Esophagus mucosa (tissue), 1 donor: ENCODE measurements at regions not wholly inside any gene's neighbourhood (a gene's known extent, or its start where the extent isn't known, plus 50 kb on each side); places are given as distances from the start of the nearest gene placed in this dataset.

Experiments used
- ATAC-seq: fragments of 200-7000 bp; cut with Tn5 transposase; one replicate; pipeline ENCODE4 v1.9.1; 2020
- donor health status: DM: yes; HTN: yes; CAD: no.

DNA sequence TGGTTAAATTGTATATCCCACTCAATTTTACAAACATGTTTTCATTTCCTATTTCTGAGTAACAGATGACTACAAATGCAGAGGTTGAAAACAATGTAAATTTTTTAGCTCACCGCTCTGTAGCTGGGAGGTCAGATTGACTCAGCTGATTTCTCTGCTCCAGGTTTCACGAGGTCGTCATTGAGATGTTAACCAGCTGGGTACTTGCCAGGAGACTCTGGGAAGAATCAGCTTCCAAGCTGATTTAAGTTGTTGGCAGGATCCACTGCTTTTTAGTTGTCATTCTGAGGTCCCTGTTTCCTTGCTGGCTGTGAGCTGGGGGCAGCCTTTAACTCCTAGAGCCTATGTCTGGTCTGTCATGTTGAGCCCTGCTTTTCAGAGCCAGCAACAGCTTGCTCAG lies 864.3 kb upstream of the AGA start:
- ATAC-seq = no peak

DNA sequence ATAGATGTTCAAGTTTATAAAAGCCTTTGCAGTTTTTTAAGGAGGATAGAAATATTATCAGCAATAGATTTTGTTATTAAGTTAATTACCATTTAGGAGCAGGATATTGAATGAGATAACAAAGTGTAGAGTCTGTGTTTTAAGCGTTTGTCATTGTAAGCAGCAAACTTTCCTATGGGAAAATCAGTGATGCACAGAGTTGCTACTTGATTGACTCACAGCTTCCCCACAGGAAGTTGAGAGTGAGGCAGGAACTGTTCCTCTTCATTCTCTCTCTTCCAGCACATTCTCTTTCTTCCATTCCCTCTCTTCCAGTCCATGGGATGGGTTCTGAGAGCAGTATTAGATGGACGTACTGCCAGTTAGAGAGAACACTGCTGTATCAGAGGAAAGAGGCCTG lies 867.7 kb upstream of the AGA start:
- ATAC-seq = no peak

DNA sequence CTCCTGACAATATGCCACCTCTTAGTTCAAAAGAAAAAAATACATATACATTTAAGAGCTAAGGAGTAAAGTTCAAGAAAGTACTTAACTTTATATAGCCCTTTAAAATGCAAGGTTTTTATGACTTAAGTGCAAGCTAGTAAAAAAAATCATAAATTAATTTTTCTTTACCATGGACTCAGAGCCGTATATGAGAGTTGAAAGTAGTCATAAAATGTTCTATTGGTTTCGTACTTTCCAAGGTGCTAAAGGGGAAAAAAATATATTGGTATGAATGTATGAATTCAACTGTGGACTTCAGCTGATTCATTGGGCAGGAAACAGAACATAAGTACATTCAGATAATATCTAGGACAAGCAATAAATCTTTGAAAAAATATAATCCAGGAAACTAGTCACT lies 869.8 kb upstream of the AGA start:
- ATAC-seq = no peak

DNA sequence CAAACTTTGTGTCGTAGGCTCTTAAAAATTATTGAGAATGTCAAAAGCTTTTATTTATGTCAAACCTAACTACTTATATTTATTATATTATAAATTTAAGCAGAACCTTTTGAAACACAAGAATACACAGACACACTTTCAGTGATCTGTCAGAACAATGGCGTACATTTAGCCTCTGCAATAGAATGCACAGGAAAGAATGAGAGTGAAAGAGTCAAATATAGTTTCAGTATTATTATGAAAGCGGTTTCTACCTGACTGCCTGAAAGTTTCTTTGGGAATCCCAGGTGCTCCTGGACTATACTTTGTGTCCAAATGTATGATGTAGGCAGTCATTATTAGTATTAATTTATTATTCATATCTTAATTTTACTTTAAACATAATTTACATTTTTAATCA lies 872.0 kb upstream of the AGA start:
- ATAC-seq = no peak

DNA sequence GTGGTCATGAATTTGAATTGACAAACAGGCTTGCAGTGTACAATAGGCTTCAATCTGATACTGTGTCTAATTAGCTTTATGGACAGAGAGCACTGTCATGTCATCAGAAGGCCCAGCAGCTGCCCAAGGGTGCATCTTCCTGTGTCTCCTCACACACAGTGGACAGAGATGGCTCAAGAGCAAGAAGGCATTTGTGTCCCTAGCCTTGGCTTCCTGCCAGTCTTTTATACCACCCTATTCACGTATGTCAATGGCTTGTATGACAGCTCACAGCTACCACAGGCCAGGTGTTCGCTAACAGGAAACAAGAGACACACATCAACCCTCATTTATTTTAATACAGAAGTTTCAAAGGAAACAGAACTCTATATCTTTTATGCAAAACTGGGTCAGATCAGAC lies 874.0 kb upstream of the AGA start:
- no peak for ATAC-seq

DNA sequence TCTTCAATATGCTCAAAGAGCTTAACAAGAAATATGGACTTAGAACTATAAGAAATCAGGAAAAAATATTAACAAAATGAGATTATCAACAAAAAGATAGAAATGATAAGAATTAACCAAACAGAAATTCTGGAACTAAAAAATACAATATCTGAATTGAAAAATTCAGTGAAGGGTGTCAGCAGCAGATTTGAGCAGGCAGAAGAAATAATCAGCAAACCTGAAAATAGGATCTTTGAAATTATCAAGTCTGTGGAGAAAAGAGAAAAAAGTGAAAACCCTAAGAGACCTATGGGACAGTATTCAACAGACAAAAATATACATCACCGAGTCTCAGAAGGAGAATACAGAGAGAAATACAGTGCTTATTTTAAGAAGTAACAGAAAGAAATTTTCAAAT lies 877.8 kb upstream of the AGA start:
- no peak for ATAC-seq

DNA sequence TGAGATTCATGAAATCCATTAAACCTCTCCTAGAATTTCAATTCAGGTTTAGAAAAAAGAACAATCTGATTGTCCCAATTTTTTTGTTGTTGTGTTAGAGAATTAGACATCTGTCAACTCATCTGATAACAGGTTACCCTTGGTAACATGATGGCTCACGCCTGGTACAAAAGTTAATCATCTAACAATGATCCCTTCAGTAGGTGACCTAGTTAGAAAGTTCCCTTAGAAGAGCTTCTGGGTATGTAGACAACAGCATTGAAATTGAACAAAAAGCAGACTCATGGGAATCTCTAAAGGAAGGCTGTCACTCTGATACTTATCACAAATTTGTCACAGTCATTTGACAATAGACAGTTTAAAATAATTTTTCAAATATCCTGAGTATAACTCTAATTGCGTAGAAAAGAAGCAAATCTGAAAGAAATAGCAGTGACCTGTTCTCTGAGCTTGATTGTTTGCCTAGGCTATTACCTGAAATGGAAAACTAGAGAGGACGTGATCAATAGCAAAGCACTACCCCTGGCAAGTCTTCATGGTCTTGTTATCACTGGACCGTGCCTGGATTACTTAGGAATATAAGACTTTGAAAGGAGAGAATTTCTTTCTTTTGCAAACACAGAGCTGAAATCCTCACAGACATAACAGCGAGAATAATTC lies 880.4 kb upstream of the AGA start:
- ATAC-seq = no peak

DNA sequence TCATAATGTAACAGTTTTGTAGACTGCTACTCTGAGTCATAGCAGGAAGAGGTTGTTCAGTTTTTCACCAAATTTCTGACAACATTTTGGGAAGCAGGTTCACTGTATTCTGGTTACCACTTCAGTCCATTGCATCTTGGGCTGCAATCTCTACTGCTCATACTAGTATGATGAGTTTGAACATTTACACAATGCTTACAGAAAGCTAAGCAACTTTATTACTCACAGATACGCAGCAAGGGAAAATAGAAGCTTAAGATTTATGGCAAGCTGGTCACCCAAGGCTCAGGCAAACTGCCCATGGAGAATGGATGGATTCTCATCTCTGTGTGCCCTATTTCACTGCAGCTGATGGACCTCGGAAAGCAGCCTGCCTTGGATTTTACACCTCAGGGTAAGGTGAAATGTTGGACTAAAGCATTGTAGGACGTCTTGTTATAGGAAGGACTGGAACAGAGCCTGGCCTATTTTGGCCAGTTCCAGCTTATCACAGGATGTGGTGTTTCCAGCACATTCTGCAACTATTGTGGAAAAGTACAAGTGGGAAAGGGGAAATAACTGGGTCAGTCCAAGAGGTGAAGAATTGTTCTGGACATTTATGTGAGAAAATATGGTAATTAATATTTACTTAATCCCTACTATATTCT lies 887.1 kb upstream of the AGA start:
- ATAC-seq = no peak

DNA sequence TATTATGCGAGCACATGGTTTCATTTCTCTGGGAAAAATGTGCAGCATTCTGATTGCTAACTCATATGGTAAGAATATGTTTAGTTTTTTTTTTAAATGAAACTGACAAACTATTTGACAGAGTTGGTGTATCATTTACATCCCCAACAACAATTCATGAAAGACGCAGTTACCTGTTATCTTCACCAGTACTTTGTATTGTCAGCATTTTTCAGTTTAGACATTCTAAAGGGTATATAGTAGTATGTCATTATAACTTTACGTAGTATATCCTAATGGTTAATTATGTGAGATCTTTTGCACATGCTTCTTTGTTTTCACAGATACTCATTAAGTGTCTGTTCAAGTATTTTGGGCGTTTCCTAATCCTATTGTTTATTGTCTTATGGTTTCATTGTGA lies 891.1 kb upstream of the AGA start:
- no peak for ATAC-seq

DNA sequence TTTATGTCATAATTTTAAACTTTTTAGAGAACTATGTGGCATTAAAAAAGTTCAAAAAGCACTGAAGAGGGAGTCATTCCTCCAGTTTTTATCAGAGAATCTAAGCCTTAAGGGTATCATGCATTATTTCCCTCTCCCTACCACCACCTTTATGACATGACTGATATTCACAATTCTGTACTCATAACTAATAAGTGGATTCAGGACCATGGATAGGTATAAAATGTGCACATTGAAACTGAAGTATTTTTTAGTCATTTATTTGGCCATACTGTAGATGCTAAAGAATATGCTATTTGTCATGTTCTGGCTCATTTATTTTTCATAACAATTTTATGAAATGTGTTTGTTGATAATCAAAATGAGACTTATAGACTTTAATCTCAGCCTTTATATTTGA lies 897.5 kb upstream of the AGA start:
- no peak for ATAC-seq

DNA sequence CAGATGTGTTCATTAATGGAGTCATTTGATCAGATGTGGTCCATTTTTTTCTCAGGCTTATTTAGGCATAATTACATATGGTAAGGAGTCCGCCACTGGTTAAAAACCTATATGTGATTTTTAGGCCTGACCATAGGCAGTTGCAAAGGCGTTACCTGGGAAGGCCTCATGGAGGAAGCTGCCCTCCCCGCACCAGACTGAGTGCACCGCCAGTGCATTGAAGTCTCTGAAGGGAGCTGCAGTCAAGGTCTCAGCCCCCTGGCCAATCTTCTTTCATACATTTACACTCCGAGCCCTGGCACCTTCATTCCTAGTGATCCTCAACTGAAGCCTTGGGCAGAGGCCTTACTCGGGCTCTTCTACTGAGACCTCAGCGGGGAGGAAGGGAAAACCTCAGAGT lies 898.2 kb upstream of the AGA start:
- ATAC-seq = no peak

DNA sequence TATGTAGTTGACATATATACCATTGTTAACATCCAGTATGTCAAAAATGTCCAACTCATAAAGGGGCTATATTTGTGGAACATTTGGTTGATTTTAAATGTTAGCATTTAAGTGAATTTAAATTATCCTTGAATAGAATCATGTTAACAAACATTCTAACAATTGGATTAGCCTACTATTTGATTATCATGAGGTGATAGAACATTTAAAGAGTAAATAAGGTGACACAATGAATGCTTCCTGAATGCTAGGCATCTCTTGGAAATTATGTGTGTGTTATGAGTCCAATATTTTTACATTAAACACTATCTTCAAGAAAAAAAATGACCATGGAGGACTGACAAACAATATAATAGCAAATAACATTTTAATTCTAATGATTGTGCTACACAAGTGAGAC lies 901.9 kb upstream of the AGA start:
- ATAC-seq = no peak

DNA sequence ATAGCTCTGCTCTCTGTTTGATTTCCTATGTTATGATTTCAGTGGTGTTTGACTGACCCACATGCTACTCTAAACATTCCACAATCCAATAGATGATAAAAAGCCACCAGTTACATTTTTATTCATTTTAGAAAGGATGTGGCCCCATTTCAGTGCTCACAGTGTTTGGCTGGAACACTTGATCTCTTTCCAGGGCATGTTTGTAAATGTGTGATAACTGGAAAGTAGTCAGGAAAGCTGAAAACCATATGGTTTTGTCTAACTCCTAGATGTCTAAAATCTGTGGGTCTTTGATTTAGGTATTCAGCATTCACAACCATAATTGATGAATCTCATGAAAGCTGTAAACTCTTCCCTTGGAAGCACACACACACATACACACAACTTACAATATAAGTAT lies 904.9 kb upstream of the AGA start:
- no peak for ATAC-seq

DNA sequence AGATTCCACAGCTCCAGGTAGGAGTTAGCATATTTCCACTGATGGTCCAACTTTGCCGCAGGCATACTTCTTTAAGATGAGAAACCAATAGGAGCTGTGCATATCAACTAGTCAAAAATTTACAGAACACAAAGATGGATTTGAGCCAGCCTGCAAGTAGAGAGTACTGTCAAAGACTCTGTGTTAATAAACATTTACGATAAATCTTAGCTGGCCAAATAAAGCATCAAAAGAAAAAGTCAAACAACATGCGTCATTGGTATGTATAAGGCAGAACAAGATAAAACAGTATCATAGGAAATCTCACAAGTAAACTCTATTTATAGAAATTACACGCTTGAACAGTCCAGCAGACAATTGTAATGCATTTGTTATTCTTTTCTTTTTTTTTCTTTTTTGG lies 907.4 kb upstream of the AGA start:
- no peak for ATAC-seq

DNA sequence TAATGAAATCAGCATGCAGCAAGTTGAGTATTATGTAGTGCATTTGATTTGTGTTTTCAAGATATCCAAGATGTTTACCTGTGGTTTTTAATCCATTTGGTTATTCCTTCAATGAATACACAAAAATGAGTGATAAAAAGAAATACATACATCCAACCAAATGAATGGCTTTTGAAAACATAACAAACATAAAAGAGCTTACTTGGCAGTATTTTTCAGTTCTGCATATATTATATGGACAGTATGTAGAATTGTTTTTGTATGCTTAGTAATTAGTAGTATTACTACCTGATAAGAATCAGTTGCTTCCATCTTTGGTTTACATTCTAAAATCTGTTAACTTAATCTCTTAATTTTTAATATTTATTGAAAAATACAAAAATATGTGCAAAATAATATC lies 908.9 kb upstream of the AGA start:
- ATAC-seq = no peak

DNA sequence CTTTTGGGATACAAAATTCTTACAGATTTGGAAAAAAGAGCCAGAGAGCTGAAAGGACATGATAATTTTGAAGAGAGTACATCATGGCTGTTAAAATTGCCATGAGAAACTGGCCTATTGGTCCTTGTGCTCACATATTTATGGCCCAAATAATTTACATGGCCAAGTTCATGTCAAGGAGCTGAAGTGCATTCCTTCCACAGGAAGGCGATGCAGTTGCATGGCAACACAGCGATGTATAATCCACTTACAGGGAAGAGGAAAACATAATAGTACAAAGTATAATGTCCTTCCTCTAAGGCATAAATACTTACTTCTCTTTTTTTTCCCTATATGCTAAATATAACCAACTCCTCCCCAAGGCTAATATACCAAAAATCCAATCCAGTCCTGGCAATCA lies 914.5 kb upstream of the AGA start:
- ATAC-seq = no peak

DNA sequence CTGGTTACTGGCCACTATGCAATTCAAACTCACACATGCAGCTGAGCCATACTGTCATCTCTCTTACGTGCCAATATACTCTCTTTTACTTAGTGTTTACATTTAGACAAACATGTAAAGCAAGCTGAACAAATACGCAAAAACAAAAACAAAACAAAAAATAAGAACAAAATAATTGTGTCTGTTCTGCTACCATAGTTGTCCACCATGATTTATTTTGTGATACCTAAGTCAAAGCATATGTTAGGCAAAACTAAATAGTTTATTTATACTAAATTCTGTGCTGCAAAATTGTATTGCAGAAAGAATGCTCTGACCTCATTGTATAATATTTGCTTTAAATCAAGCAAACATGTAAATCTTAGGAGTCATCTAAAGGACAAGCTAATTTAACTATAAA lies 943.2 kb upstream of the AGA start:
- ATAC-seq = no peak

DNA sequence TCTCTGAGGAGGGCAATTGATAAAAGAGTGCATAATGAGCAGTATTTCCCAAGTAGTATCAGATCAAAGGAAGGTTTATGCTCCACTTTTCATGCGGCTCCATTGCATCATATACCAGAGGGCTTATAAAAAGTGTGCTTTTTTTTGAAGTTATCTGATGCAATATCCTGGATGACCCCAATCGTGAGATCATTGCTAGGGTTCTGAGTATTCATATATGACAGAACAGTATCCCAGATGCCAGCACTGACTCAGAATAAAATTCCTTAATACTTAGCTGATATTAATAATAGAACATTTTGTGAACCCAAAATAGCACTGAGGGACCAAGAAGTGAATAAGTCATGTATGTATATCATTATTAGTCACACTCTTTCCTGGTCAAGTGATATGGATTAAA lies 945.5 kb upstream of the AGA start:
- no peak for ATAC-seq

DNA sequence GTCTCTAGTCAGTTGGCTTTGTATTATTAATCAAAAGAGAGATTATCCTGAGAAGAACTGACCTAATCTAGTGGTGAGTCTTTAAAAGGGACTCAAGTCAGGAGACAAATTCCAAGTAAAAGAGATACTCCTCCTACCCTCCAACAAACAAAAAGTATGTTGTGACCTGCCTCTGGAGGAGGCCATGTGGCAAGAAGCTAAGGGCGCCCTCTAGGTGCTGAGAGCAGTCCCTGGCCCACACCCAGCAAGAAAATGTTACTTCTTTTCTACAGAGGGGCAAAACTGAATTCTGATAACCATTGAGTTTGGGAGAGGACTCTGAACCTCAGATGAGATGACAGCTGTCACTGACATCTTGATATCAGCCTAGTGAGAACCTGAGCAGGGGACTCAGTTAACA lies 953.6 kb upstream of the AGA start:
- ATAC-seq = no peak

DNA sequence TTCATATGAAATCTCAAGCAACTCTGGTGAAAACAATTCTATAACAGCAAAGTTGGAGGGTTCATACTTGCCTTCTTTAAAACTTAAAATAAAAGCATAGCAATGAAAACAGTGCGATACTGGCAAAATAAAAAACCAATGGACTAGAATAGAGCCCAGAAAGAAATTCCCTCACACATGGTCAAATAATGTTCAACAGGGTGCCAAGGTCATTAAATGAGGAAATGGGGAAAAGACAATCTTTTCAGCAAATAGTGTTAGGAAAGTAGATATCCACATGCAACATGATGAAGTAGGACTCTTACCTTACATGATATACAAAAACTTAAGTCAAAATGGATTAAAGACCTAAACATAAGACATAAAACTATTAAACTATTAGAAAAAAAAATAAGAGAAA lies 970.2 kb upstream of the AGA start:
- ATAC-seq = no peak

DNA sequence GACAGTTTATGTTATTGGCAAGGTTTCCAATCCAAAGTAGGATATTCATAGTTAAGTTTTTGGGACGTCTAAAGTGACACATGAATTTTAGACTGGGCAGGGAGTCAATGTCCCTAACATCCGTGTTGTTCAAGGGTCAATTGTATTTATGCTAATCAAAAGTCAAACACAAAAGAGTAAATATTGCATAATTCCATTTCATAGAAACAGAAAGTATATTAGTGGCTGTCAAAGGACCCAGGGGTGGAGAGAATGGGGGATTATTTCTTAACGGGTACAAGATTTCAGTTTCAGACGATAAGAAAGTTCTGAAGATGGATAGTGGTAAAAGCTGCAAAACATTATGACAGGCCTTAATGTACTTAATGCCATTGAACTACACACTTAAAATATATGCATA lies 971.8 kb upstream of the AGA start:
- ATAC-seq = no peak

DNA sequence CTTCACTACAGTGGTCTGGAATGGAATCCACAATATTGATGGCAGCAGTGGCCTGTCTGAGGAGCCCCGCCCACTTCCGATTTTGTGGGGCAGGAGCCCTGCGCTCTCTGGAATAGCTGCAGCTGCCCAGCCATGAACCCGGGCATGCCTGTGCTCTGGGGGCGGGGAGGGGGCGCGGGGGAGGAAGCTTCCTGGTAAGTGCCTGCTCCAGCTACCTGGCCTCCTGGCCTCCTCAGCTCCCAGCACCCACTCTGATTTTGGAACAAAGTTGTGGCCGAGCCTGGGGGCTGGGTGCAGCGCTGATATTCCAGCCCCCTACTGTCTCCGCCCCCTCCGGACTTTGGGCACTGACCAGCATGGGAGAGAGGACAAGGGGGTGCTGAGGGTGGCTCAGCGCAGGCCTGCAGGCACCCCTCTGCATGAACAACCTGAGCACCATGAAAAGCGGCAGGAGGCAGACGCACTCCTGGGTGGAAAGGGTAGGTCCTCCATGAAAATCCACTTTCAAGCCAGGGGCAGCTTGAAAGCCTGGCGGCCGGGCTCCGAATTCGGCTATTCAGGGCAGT lies 972.7 kb upstream of the AGA start:
- no peak for ATAC-seq

DNA sequence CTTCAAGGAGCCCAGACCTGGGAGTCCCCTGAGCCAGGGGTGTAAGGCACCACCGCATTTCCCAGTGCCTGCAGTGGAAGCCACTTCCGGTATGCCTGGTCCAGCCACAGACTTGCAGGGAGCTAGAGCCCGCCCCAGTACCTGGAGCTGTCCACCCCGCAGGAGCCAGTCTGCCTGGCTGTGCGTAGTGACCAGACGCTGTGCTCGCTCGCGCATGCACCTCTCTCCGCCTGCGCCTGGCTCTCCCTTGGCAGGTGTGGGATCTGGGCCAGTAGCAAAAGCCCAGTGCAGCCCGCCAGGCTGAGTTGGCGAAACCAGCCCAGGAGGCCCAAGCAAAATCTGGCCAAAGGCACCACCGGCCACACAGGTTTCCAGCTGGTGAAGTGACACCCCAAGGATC lies 973.7 kb upstream of the AGA start:
- no peak for ATAC-seq

DNA sequence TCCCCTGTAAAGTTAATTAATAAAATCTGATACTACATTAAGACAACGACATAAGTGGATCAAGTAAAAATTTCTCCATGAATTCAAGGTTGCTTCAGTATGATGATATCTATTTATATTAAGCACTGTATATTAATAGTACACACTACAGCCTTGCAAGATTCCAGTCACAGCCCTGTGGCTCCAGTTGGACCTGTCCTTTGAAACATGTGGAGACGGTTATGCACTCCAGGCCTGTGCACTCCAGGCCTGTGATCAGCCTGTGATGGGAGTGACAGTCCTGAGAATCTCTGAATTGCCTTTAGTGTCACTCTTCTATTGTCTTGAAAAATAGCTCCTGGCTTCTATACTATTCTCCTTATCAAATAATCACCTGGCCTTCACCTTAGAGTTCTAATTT lies 981.1 kb upstream of the AGA start:
- no peak for ATAC-seq

DNA sequence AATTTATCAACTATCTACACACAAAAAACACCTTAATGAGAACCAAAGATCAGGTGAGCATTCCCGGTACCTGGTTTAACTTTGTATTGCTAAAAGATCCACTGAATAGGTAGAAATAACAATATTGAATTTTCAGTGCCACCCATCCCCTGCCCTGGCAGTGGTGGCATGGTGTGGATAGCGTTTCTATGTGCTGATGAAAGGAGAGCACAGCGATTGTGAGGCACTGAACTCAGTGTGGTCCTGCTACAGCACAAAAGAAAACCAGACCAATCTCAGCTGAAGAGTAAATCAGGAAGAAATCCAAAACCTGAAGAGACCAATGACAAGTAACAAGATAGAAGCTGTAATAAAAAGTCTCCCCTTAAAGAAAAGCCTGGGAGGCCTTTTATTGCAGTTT lies 984.6 kb upstream of the AGA start:
- no peak for ATAC-seq
